Gastroesophageal sphincter (tissue), 3 donors: ENCODE measurements at regions not wholly inside any gene's neighbourhood (a gene's known extent, or its start where the extent isn't known, plus 50 kb on each side); places are given as distances from the start of the nearest gene placed in this dataset.
"Not testable (repeated sequence)": the region's sequence is repeated elsewhere in the genome, so short reads cannot be mapped to it uniquely, and the experiment has no call there.

Experiments
- EP300 ChIP-seq: sonication (generic); formaldehyde crosslinking; IDR thresholded peaks from one replicate; pipeline ENCODE4 v1.6.1; 2017; ENCODE audit warnings: antibody characterized with exemption, mild to moderate bottlenecking
- POLR2A ChIP-seq, 2 donors: fragments of 450-650 bp; IDR thresholded peaks; one replicate each; pipeline ENCODE4 v1.6.1; 2017; ENCODE audit warnings: antibody characterized with exemption in 2 of 2, mild to moderate bottlenecking in 2 of 2, moderate library complexity in 1 of 2
- POLR2AphosphoS5 ChIP-seq: sonication (generic); formaldehyde crosslinking; IDR thresholded peaks from one replicate; pipeline ENCODE4 v1.6.1; 2017; ENCODE audit warnings: antibody characterized with exemption
- TF ChIP-seq, protein P1 (sequence below), 4 experiments: fragments of 200-600 bp in 2 of 4; fragments of 450-650 bp in 2 of 4; sonication (generic) in 1 of 4; IDR thresholded peaks; one replicate each; pipeline ENCODE4 v1.5.1; 2017 to 2019; ENCODE audit warnings: antibody characterized with exemption in 4 of 4, mild to moderate bottlenecking in 2 of 4, moderate library complexity in 2 of 4

DNA sequence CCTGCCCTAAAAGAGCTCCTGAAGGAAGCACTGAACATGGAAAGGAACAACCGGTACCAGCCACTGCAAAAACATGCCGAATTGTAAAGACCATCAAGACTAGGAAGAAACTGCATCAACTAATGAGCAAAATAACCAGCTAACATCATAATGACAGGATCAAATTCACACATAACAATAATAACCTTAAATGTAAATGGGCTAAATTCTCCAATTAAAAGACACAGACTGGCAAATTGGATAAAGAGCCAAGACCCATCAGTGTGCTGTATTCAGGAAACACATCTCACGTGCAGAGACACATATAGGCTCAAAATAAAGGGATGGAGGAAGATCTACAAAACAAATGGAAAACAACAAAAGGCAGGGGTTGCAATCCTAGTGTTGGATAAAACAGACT is 117.1 kb upstream of the ABI3BP start:
- TF ChIP-seq, protein P1, sequence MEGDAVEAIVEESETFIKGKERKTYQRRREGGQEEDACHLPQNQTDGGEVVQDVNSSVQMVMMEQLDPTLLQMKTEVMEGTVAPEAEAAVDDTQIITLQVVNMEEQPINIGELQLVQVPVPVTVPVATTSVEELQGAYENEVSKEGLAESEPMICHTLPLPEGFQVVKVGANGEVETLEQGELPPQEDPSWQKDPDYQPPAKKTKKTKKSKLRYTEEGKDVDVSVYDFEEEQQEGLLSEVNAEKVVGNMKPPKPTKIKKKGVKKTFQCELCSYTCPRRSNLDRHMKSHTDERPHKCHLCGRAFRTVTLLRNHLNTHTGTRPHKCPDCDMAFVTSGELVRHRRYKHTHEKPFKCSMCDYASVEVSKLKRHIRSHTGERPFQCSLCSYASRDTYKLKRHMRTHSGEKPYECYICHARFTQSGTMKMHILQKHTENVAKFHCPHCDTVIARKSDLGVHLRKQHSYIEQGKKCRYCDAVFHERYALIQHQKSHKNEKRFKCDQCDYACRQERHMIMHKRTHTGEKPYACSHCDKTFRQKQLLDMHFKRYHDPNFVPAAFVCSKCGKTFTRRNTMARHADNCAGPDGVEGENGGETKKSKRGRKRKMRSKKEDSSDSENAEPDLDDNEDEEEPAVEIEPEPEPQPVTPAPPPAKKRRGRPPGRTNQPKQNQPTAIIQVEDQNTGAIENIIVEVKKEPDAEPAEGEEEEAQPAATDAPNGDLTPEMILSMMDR (IDR thresholded peaks at IDR 0.05) = not testable (repeated sequence)
- TF ChIP-seq POLR2AphosphoS5; EP300; POLR2A (IDR thresholded peaks at IDR 0.05): not testable (repeated sequence)
